ENCODE measurements at regions not wholly inside any gene's neighbourhood (a gene's known extent, or its start where the extent isn't known, plus 50 kb on each side); places are given as distances from the start of the nearest gene placed in this dataset.

GRCh38 chr14:100468557-100468956, 118.7 kb downstream of the BEGAIN start:
- Histone ChIP-seq H3K4me2 (ENCODE audit: low read length) (no peak overlapping the region), H3K9me3 (ENCODE audit: insufficient read depth, low read length) (no peaks in the 10 kb centered on the region), H3K36me3 (replicated peaks; ENCODE audit: low read depth, low read length) (no peaks in the 10 kb centered on the region), H3K27me3 (ENCODE audit: low read depth, low read length) (peaks cover 9% of the 10 kb centered on the region), H3K27ac (ENCODE audit: low read length) (no peak overlapping the region), H3K4me3 (ENCODE audit: low read length) (no peak overlapping the region), H2AFZ (ENCODE audit: low read depth, low read length) (no peak overlapping the region), H4K20me1 (ENCODE audit: insufficient read depth, low read length) (no peaks in the 10 kb centered on the region), H3K4me1 (ENCODE audit: low read length) (peaks cover 9% of the 10 kb centered on the region), H3K9ac (ENCODE audit: low read length) (no peak overlapping the region), H3K79me2 (ENCODE audit: low read length) (no peaks in the 10 kb centered on the region)
- no peak for TF ChIP-seq CTCF (IDR thresholded peaks at IDR 0.05; ENCODE audit: low read depth, low read length)

GRCh38 chr14:100469632-100470522, 117.3 kb downstream of the BEGAIN start:
- H3K4me3 ChIP-seq (ENCODE audit: low read length): no peak overlapping the region
- no peak overlapping the region for H3K9ac ChIP-seq (ENCODE audit: low read length)
- no peaks in the 10 kb centered on the region for H4K20me1 ChIP-seq (ENCODE audit: insufficient read depth, low read length)
- no peak overlapping the region for H2AFZ ChIP-seq (ENCODE audit: low read depth, low read length)
- no peak overlapping the region for H3K27ac ChIP-seq (ENCODE audit: low read length)
- no peaks in the 10 kb centered on the region for H3K79me2 ChIP-seq (ENCODE audit: low read length)
- no peak for TF ChIP-seq CTCF (IDR thresholded peaks at IDR 0.05; ENCODE audit: low read depth, low read length)
- TF ChIP-seq EZH2phosphoT487 (IDR thresholded peaks at IDR 0.05; ENCODE audit: low read depth): no peak
- no peaks in the 10 kb centered on the region; the same call in 1 of the 2 replicates for H3K27me3 ChIP-seq (ENCODE audit: low read depth, low read length)
- no peaks in the 10 kb centered on the region for H3K9me3 ChIP-seq (ENCODE audit: insufficient read depth, low read length)
- H3K4me1 ChIP-seq (ENCODE audit: low read length): peaks cover 9% of the 10 kb centered on the region
- H3K36me3 ChIP-seq (replicated peaks; ENCODE audit: low read depth, low read length): no peaks in the 10 kb centered on the region
- no peak overlapping the region for H3K4me2 ChIP-seq (ENCODE audit: low read length)

- Histone ChIP-seq H3K27me3 (ENCODE audit: low read depth, low read length) (no peaks in the 10 kb centered on the region), H2AFZ (ENCODE audit: low read depth, low read length) (no peak overlapping the region), H3K4me1 (ENCODE audit: low read length) (peaks cover 9% of the 10 kb centered on the region), H3K9ac (ENCODE audit: low read length) (no peak overlapping the region), H3K27ac (ENCODE audit: low read length) (no peak overlapping the region), H3K36me3 (replicated peaks; ENCODE audit: low read depth, low read length) (no peaks in the 10 kb centered on the region), H3K9me3 (ENCODE audit: insufficient read depth, low read length) (no peaks in the 10 kb centered on the region), H3K4me2 (ENCODE audit: low read length) (no peak overlapping the region), H3K4me3 (ENCODE audit: low read length) (no peak overlapping the region), H4K20me1 (ENCODE audit: insufficient read depth, low read length) (no peaks in the 10 kb centered on the region), H3K79me2 (ENCODE audit: low read length) (no peaks in the 10 kb centered on the region)
- TF ChIP-seq CTCF (IDR thresholded peaks at IDR 0.05; ENCODE audit: low read depth, low read length): no peak; the same call in 1 of the 2 replicates
Measured at GRCh38 chr14:100470523-100470897, 116.7 kb downstream of the BEGAIN start.

GRCh38 chr14:100471441-100472093, 115.7 kb downstream of the BEGAIN start:
- no peak for TF ChIP-seq CTCF (IDR thresholded peaks at IDR 0.05; ENCODE audit: low read depth, low read length)
- TF ChIP-seq EZH2phosphoT487 (IDR thresholded peaks at IDR 0.05; ENCODE audit: low read depth): no peak
- no peak overlapping the region for H3K4me2 ChIP-seq (ENCODE audit: low read length)
- H3K36me3 ChIP-seq (replicated peaks; ENCODE audit: low read depth, low read length): no peaks in the 10 kb centered on the region
- no peaks in the 10 kb centered on the region for H3K27me3 ChIP-seq (ENCODE audit: low read depth, low read length)
- H4K20me1 ChIP-seq (ENCODE audit: insufficient read depth, low read length): no peaks in the 10 kb centered on the region
- H2AFZ ChIP-seq (ENCODE audit: low read depth, low read length): no peak overlapping the region
- peaks cover 9% of the 10 kb centered on the region for H3K4me1 ChIP-seq (ENCODE audit: low read length)
- no peaks in the 10 kb centered on the region for H3K9me3 ChIP-seq (ENCODE audit: insufficient read depth, low read length)
- H3K79me2 ChIP-seq (ENCODE audit: low read length): no peaks in the 10 kb centered on the region
- no peak overlapping the region for H3K4me3 ChIP-seq (ENCODE audit: low read length)
- H3K9ac ChIP-seq (ENCODE audit: low read length): no peak overlapping the region
- no peak overlapping the region for H3K27ac ChIP-seq (ENCODE audit: low read length)

Measured in OCI-LY3 (cell line).